ENCODE measurements at regions not wholly inside any gene's neighbourhood (a gene's known extent, or its start where the extent isn't known, plus 50 kb on each side); places are given as distances from the start of the nearest gene placed in this dataset.

DNA sequence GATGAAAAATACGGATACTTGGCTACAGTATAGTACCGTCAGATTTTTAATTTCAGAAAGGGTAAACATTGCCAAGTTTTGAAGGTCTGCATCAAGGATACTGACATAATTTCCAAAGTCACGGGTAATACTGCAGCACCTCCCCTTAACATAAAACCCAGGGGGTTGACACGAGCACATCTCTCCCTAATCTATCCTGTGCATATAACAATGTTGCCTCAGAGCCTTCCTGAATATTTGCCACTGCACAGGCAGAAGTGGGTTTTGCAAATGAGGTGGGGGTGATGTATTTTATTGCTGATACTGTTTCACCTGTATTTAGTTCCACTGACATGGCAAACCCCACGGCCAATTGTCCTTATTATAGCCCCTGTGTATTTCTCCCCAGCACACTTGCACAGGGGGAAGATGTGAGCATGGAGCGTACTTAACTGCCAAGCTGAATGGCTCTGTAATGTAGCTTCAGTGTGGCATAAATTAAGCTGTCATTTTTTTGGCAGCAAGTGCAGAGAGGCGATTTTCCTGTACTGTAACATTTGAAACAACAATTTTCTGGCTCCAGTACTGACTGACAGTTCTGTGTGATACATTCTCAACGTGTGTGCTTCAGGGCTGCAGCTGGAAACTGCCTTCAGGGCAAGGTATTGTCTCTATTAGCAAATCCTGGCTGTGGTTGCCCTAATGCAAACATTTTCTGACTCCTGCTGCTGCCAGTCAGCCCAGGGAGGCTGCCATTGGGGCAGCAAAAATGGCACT, 299.6 kb upstream of the SP4 start:
- TF ChIP-seq, protein P1, sequence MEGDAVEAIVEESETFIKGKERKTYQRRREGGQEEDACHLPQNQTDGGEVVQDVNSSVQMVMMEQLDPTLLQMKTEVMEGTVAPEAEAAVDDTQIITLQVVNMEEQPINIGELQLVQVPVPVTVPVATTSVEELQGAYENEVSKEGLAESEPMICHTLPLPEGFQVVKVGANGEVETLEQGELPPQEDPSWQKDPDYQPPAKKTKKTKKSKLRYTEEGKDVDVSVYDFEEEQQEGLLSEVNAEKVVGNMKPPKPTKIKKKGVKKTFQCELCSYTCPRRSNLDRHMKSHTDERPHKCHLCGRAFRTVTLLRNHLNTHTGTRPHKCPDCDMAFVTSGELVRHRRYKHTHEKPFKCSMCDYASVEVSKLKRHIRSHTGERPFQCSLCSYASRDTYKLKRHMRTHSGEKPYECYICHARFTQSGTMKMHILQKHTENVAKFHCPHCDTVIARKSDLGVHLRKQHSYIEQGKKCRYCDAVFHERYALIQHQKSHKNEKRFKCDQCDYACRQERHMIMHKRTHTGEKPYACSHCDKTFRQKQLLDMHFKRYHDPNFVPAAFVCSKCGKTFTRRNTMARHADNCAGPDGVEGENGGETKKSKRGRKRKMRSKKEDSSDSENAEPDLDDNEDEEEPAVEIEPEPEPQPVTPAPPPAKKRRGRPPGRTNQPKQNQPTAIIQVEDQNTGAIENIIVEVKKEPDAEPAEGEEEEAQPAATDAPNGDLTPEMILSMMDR (IDR thresholded peaks at IDR 0.05; ENCODE audit: borderline replicate concordance, extremely low read depth, low read length, poor library complexity, severe bottlenecking) = no peak
- no peak for TF ChIP-seq EZH2 (IDR thresholded peaks at IDR 0.05; ENCODE audit: borderline replicate concordance, low read depth, low read length, severe bottlenecking)

Measured in DND-41 (cell line).